ENCODE measurements at regions not wholly inside any gene's neighbourhood (a gene's known extent, or its start where the extent isn't known, plus 50 kb on each side); places are given as distances from the start of the nearest gene placed in this dataset.

DNA sequence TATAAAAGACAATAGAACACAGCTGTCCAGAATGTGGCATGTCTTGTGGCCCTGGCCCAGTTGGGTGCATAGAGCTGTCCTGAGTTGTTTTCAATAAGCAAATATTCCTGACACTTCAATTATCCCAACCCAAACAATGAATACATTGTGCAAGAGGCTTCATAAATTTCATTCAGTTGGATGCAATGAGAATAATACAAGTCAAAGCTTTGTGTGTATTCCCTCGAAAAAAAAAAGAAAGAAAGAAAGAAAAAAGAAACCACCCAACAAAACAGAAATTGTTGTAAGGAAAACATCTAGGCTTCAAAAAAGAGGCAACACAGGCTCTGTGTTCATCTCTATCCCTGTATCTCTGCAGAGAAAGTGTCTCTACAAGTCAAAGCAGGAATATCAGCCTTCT is 138.7 kb upstream of the ADO start:
- TF ChIP-seq EZH2phosphoT487 (IDR thresholded peaks at IDR 0.05; ENCODE audit: borderline replicate concordance, low read length): no peak
- no peak for TF ChIP-seq EZH2 (IDR thresholded peaks at IDR 0.05; ENCODE audit: low read length, unreplicated experiment)
- TF ChIP-seq, protein P1, sequence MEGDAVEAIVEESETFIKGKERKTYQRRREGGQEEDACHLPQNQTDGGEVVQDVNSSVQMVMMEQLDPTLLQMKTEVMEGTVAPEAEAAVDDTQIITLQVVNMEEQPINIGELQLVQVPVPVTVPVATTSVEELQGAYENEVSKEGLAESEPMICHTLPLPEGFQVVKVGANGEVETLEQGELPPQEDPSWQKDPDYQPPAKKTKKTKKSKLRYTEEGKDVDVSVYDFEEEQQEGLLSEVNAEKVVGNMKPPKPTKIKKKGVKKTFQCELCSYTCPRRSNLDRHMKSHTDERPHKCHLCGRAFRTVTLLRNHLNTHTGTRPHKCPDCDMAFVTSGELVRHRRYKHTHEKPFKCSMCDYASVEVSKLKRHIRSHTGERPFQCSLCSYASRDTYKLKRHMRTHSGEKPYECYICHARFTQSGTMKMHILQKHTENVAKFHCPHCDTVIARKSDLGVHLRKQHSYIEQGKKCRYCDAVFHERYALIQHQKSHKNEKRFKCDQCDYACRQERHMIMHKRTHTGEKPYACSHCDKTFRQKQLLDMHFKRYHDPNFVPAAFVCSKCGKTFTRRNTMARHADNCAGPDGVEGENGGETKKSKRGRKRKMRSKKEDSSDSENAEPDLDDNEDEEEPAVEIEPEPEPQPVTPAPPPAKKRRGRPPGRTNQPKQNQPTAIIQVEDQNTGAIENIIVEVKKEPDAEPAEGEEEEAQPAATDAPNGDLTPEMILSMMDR (conservative IDR thresholded peaks at IDR 0.05; ENCODE audit: low read depth, low read length): no peak
- Histone ChIP-seq H3K4me3 (ENCODE audit: low read length) (no peak overlapping the region), H3K4me2 (ENCODE audit: low read length) (no peak overlapping the region), H3K9me3 (ENCODE audit: low read length) (no peaks in the 10 kb centered on the region), H2AFZ (ENCODE audit: low read length) (no peak overlapping the region), H3K79me2 (ENCODE audit: low read length) (no peaks in the 10 kb centered on the region), H3K36me3 (ENCODE audit: low read depth, low read length) (no peaks in the 10 kb centered on the region), H3K27ac (ENCODE audit: low read length) (no peak overlapping the region), H3K9ac (ENCODE audit: low read length) (no peak overlapping the region), H3K27me3 (ENCODE audit: low read length) (no peaks in the 10 kb centered on the region), H3K9me2 (replicated peaks; ENCODE audit: low read length) (peaks cover 3% of the 10 kb centered on the region; the same call in 1 of the 2 replicates), H4K20me1 (ENCODE audit: low read length) (no peaks in the 10 kb centered on the region), H3K4me1 (ENCODE audit: insufficient read depth, low read length) (no peaks in the 10 kb centered on the region), H3F3A (ENCODE audit: low read length, unreplicated experiment) (no peaks in the 10 kb centered on the region)
- POLR2A ChIA-PET (ENCODE audit: unreplicated experiment): no interaction called here
- intact Hi-C loops (cut with micrococcal nuclease): no loop called here
- ATAC-seq (no peak), DNase-seq (no peak)
- CTCF ChIA-PET: no interaction called here
- no TSS peak for BruUV-seq (replicated peaks)

DNA sequence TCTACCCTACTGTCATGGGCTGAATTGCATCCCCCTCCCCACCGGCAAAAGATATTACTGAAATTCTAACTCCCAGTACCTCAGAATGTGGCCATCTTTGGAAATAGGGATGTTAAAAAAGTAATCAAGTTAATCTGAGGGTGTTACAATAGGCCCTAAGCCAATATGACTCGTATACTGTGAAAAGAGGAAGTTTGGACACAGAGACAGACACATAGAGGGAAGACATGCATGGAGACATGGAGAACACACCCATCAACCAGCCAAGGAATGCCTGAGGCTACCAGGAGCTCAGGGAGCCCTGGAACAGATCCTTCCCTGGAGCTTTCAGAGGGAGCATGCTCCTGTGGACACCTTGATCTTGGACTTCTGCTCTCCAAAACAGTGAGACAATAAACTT is 138.2 kb upstream of the ADO start:
- TF ChIP-seq EZH2 (IDR thresholded peaks at IDR 0.05; ENCODE audit: low read length, unreplicated experiment) (no peak), EZH2phosphoT487 (IDR thresholded peaks at IDR 0.05; ENCODE audit: borderline replicate concordance, low read length) (no peak)
- TF ChIP-seq, protein P1 (conservative IDR thresholded peaks at IDR 0.05; ENCODE audit: low read depth, low read length): no peak
- ChIA-PET POLR2A (ENCODE audit: unreplicated experiment) (no interaction called here), CTCF (no interaction called here)
- H3K9me3 ChIP-seq (ENCODE audit: low read length): no peaks in the 10 kb centered on the region
- BruUV-seq (replicated peaks): no TSS peak
- ATAC-seq (no peak), DNase-seq (peak; percentile 30)
- no peak overlapping the region for H3K4me3 ChIP-seq (ENCODE audit: low read length)
- H3K79me2 ChIP-seq (ENCODE audit: low read length): no peaks in the 10 kb centered on the region
- H3K4me2 ChIP-seq (ENCODE audit: low read length): no peak overlapping the region
- no peak overlapping the region for H3K27ac ChIP-seq (ENCODE audit: low read length)
- no peak overlapping the region for H2AFZ ChIP-seq (ENCODE audit: low read length)
- no peaks in the 10 kb centered on the region for H3F3A ChIP-seq (ENCODE audit: low read length, unreplicated experiment)
- no peaks in the 10 kb centered on the region for H3K27me3 ChIP-seq (ENCODE audit: low read length)
- no peaks in the 10 kb centered on the region for H4K20me1 ChIP-seq (ENCODE audit: low read length)
- no peak overlapping the region for H3K9ac ChIP-seq (ENCODE audit: low read length)
- intact Hi-C loops (cut with micrococcal nuclease): no loop called here
- H3K9me2 ChIP-seq (replicated peaks; ENCODE audit: low read length): peaks cover 6% of the 10 kb centered on the region; the same call in 1 of the 2 replicates
- H3K36me3 ChIP-seq (ENCODE audit: low read depth, low read length): no peaks in the 10 kb centered on the region
- no peaks in the 10 kb centered on the region for H3K4me1 ChIP-seq (ENCODE audit: insufficient read depth, low read length)

DNA sequence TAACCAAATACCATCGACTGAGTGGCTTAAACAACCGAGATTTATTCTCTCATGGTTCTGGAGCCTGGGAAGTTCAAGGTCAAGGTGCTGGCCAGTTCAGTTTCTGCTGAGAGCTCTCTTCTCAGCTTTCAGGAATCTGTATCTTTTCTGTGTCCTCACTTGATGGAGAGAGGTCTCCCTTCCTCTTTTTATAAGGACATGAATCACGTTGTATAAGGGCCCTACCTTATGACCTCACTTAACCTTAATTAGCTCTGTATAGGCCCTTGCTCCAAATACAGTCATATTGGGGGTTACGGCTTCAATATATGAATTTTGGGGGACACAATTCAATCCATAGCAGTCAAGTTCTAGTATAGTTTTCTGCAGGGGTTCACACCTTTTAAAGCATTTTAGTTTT is 135.2 kb upstream of the ADO start:
- TF ChIP-seq, protein P1 (conservative IDR thresholded peaks at IDR 0.05; ENCODE audit: low read depth, low read length): no peak
- TF ChIP-seq EZH2 (IDR thresholded peaks at IDR 0.05; ENCODE audit: low read length, unreplicated experiment) (no peak), EZH2phosphoT487 (IDR thresholded peaks at IDR 0.05; ENCODE audit: borderline replicate concordance, low read length) (no peak)
- no TSS peak for BruUV-seq (replicated peaks)
- H2AFZ ChIP-seq (ENCODE audit: low read length): no peak overlapping the region
- intact Hi-C loops (cut with micrococcal nuclease): no loop called here
- H3K36me3 ChIP-seq (ENCODE audit: low read depth, low read length): no peaks in the 10 kb centered on the region
- no peaks in the 10 kb centered on the region for H3F3A ChIP-seq (ENCODE audit: low read length, unreplicated experiment)
- ATAC-seq (peak; percentile 21), DNase-seq (no peak)
- POLR2A ChIA-PET (ENCODE audit: unreplicated experiment): no interaction called here
- no peaks in the 10 kb centered on the region for H3K4me1 ChIP-seq (ENCODE audit: insufficient read depth, low read length)
- H3K79me2 ChIP-seq (ENCODE audit: low read length): no peaks in the 10 kb centered on the region
- no peak overlapping the region for H3K9ac ChIP-seq (ENCODE audit: low read length)
- H3K4me3 ChIP-seq (ENCODE audit: low read length): no peak overlapping the region
- H3K4me2 ChIP-seq (ENCODE audit: low read length): no peak overlapping the region
- H3K27ac ChIP-seq (ENCODE audit: low read length): no peak overlapping the region
- no peaks in the 10 kb centered on the region for H3K9me3 ChIP-seq (ENCODE audit: low read length)
- CTCF ChIA-PET: interaction anchor here (1.0 kb wide), 1 partner anchor 148 kb away, joined by 4 read pairs; no protein-coding TSS in a partner anchor
- no peaks in the 10 kb centered on the region for H4K20me1 ChIP-seq (ENCODE audit: low read length)
- no peaks in the 10 kb centered on the region for H3K27me3 ChIP-seq (ENCODE audit: low read length)
- peaks cover 6% of the 10 kb centered on the region; the same call in 1 of the 2 replicates for H3K9me2 ChIP-seq (replicated peaks; ENCODE audit: low read length)
